ENCODE measurements at regions not wholly inside any gene's neighbourhood (a gene's known extent, or its start where the extent isn't known, plus 50 kb on each side); places are given as distances from the start of the nearest gene placed in this dataset.
A peak's percentile ranks its signal among the peaks of the same experiment; 100 is the strongest.
"Not testable (repeated sequence)": the region's sequence is repeated elsewhere in the genome, so short reads cannot be mapped to it uniquely, and the experiment has no call there.

GRCh38 chr5:176037190-176037589 lies 69.1 kb upstream of the THOC3 start:
- H3K4me1 ChIP-seq; H3K4me3 ChIP-seq; H3K27me3 ChIP-seq (ENCODE audit: insufficient read depth in 3 of 3, low read length in 2 of 3); intact Hi-C loops (cut with DNase I); H3K27ac ChIP-seq; H3K9me3 ChIP-seq; DNase-seq; ATAC-seq; H3K36me3 ChIP-seq (ENCODE audit: insufficient read depth in 1 of 2, low read depth in 1 of 2): not testable (repeated sequence)
- 72 to 81% (median 73%) methylated on average over 5 of the region's 5 CpGs for WGBS, 3 donors

- H3K9me3 ChIP-seq; intact Hi-C loops (cut with DNase I); H3K4me3 ChIP-seq; H3K27ac ChIP-seq; DNase-seq; H3K36me3 ChIP-seq (ENCODE audit: insufficient read depth in 1 of 2, low read depth in 1 of 2); H3K4me1 ChIP-seq; ATAC-seq; H3K27me3 ChIP-seq (ENCODE audit: insufficient read depth in 3 of 3, low read length in 2 of 3): not testable (repeated sequence)
- 74 to 82% (median 79%) methylated on average over 11 to 12 of the region's 12 CpGs for WGBS, 3 donors
These were observed 72.1 kb upstream of the THOC3 start for GRCh38 chr5:176040105-176040801.

GRCh38 chr5:176041248-176041994 lies 73.3 kb upstream of the THOC3 start:
- intact Hi-C loops (cut with DNase I); H3K9me3 ChIP-seq; H3K4me3 ChIP-seq; H3K27me3 ChIP-seq (ENCODE audit: insufficient read depth in 3 of 3, low read length in 2 of 3); H3K36me3 ChIP-seq (ENCODE audit: insufficient read depth in 1 of 2, low read depth in 1 of 2); ATAC-seq; H3K4me1 ChIP-seq; DNase-seq; H3K27ac ChIP-seq: not testable (repeated sequence)
- WGBS, 3 donors = 80 to 91% (median 85%) methylated on average over 14 to 15 of the region's 15 CpGs

- H3K27me3 ChIP-seq (ENCODE audit: insufficient read depth in 3 of 3, low read length in 2 of 3); H3K9me3 ChIP-seq; H3K27ac ChIP-seq; H3K36me3 ChIP-seq (ENCODE audit: insufficient read depth in 1 of 2, low read depth in 1 of 2); H3K4me3 ChIP-seq; intact Hi-C loops (cut with DNase I); ATAC-seq; DNase-seq; H3K4me1 ChIP-seq: not testable (repeated sequence)
- 73 to 79% (median 76%) methylated on average over 6 of the region's 6 CpGs for WGBS, 3 donors
These were observed 74.0 kb upstream of the THOC3 start for GRCh38 chr5:176042020-176042658.

- H3K36me3 ChIP-seq (ENCODE audit: insufficient read depth in 1 of 2, low read depth in 1 of 2); H3K27me3 ChIP-seq (ENCODE audit: insufficient read depth in 3 of 3, low read length in 2 of 3); H3K4me3 ChIP-seq; ATAC-seq; DNase-seq; H3K27ac ChIP-seq; H3K4me1 ChIP-seq; H3K9me3 ChIP-seq; intact Hi-C loops (cut with DNase I): not testable (repeated sequence)
- 84 to 95% (median 88%) methylated on average over 6 to 7 of the region's 7 CpGs for WGBS, 3 donors
These were observed 75.2 kb upstream of the THOC3 start for GRCh38 chr5:176043252-176043829.

- H3K9me3 ChIP-seq; H3K27me3 ChIP-seq (ENCODE audit: insufficient read depth in 3 of 3, low read length in 2 of 3); H3K4me3 ChIP-seq; ATAC-seq; H3K36me3 ChIP-seq (ENCODE audit: insufficient read depth in 1 of 2, low read depth in 1 of 2); DNase-seq; H3K27ac ChIP-seq; intact Hi-C loops (cut with DNase I); H3K4me1 ChIP-seq: not testable (repeated sequence)
- 91 to 93% (median 93%) methylated on average over 4 to 6 of the region's 6 CpGs for WGBS, 3 donors
These were observed 75.9 kb upstream of the THOC3 start for GRCh38 chr5:176043986-176044385.

- not testable (repeated sequence) for H3K27ac ChIP-seq
- whole genome bisulfite sequencing, 3 donors = 89 to 98% (median 89%) methylated on average over 4 to 7 of the region's 10 CpGs
These were observed 76.3 kb upstream of the THOC3 start for GRCh38 chr5:176044431-176044830.

GRCh38 chr5:176045442-176045841 lies 77.3 kb upstream of the THOC3 start:
- ATAC-seq; H3K27ac ChIP-seq; H3K36me3 ChIP-seq (ENCODE audit: insufficient read depth in 1 of 2, low read depth in 1 of 2); intact Hi-C loops (cut with DNase I); H3K4me3 ChIP-seq; H3K9me3 ChIP-seq; DNase-seq; H3K4me1 ChIP-seq; H3K27me3 ChIP-seq (ENCODE audit: insufficient read depth in 3 of 3, low read length in 2 of 3): not testable (repeated sequence)
- WGBS, 3 donors = 74 to 82% (median 75%) methylated on average over 4 to 11 of the region's 13 CpGs

More at GRCh38 chr5:176044431-176044830, 76.3 kb upstream of the THOC3 start:
- H3K36me3 ChIP-seq (ENCODE audit: insufficient read depth in 1 of 2, low read depth in 1 of 2); H3K4me3 ChIP-seq; H3K27me3 ChIP-seq (ENCODE audit: insufficient read depth in 3 of 3, low read length in 2 of 3); H3K9me3 ChIP-seq; ATAC-seq; intact Hi-C loops (cut with DNase I); DNase-seq; H3K4me1 ChIP-seq: not testable (repeated sequence)

GRCh38 chr5:176048671-176049070 lies 80.6 kb upstream of the THOC3 start:
- ATAC-seq; H3K27me3 ChIP-seq (ENCODE audit: insufficient read depth in 3 of 3, low read length in 2 of 3); H3K36me3 ChIP-seq (ENCODE audit: insufficient read depth in 1 of 2, low read depth in 1 of 2); H3K4me1 ChIP-seq; H3K4me3 ChIP-seq; DNase-seq; H3K27ac ChIP-seq; H3K9me3 ChIP-seq; intact Hi-C loops (cut with DNase I): not testable (repeated sequence)
- 77 to 87% (median 79%) methylated on average over 6 of the region's 6 CpGs for WGBS, 3 donors

GRCh38 chr5:176060472-176061268 lies 92.6 kb upstream of the THOC3 start:
- H3K27me3 ChIP-seq (ENCODE audit: insufficient read depth in 3 of 3, low read length in 2 of 3); DNase-seq; H3K4me3 ChIP-seq: not testable (repeated sequence)

More at GRCh38 chr5:176060472-176061268, 92.6 kb upstream of the THOC3 start:
- H3K36me3 ChIP-seq (ENCODE audit: insufficient read depth in 1 of 2, low read depth in 1 of 2); H3K27ac ChIP-seq; H3K4me1 ChIP-seq; intact Hi-C loops (cut with DNase I); H3K9me3 ChIP-seq: not testable (repeated sequence)
- 0 to 6% (median 4%) methylated on average over 10 to 18 of the region's 65 CpGs for WGBS, 3 donors
- peak; percentile 37 to 64 (median 52) for ATAC-seq
